CD14-positive monocyte (primary cell): ENCODE measurements at regions not wholly inside any gene's neighbourhood (a gene's known extent, or its start where the extent isn't known, plus 50 kb on each side); places are given as distances from the start of the nearest gene placed in this dataset.
A peak's percentile ranks its signal among the peaks of the same experiment; 100 is the strongest.

Source experiments
- DNase-seq, 3 donors: peaks; one replicate each; pipeline ENCODE4 v3.0.0-alpha.2; 2011 to 2022
- H2AFZ ChIP-seq: 2 replicates; pipeline ENCODE4 v1.6.0; 2012; ENCODE audit warnings: mild to moderate bottlenecking, low read depth, low read length, inconsistent platforms; ENCODE audit not compliant: insufficient read depth, poor library complexity, severe bottlenecking
- H3K27ac ChIP-seq, 2 donors: 1 replicate in 1 of 2; 2 replicates in 1 of 2; pipeline ENCODE4 v1.5.1; 2012 to 2013; ENCODE audit warnings: low read length in 2 of 2, control low read depth in 1 of 2, inconsistent platforms in 1 of 2, low read depth in 1 of 2, mild to moderate bottlenecking in 1 of 2
- H3K27me3 ChIP-seq, 2 donors: one replicate each; pipeline versions ENCODE4 v1.6.0 to v1.6.1; 2011 to 2013; ENCODE audit warnings: low read length in 2 of 2; ENCODE audit not compliant: control insufficient read depth in 2 of 2, insufficient read depth in 2 of 2
- H3K36me3 ChIP-seq, 2 donors: replicated peaks in 1 of 2; 1 replicate in 1 of 2; 2 replicates in 1 of 2; pipeline versions ENCODE4 v1.5.1 to v1.6.1; 2012 to 2013; ENCODE audit warnings: low read length in 2 of 2, control low read depth in 1 of 2, inconsistent platforms in 1 of 2, mild to moderate bottlenecking in 1 of 2; ENCODE audit not compliant: insufficient read depth in 2 of 2, control insufficient read depth in 1 of 2
- H3K4me1 ChIP-seq, 2 donors: 1 replicate in 1 of 2; 2 replicates in 1 of 2; pipeline versions ENCODE4 v1.5.1 to v1.6.1; 2012 to 2013; ENCODE audit warnings: low read length in 2 of 2, control low read depth in 1 of 2, inconsistent platforms in 1 of 2, mild to moderate bottlenecking in 1 of 2, moderate library complexity in 1 of 2; ENCODE audit not compliant: insufficient read depth in 2 of 2, control insufficient read depth in 1 of 2
- H3K4me2 ChIP-seq: replicated peaks from 2 replicates; pipeline ENCODE3; 2012; ENCODE audit warnings: low read length, moderate library complexity, mild to moderate bottlenecking; ENCODE audit not compliant: poor library complexity, severe bottlenecking; ENCODE audit errors: extremely low read depth
- H3K4me3 ChIP-seq, 3 experiments: fragments of 200-600 bp in 1 of 3; sonication (generic) in 1 of 3; replicated peaks in 1 of 3; 1 replicate in 2 of 3; 2 replicates in 1 of 3; pipeline ENCODE4 v1.5.1; 2011 to 2013; ENCODE audit warnings: low read length in 3 of 3, mild to moderate bottlenecking in 3 of 3, control low read depth in 2 of 3, low read depth in 2 of 3, inconsistent platforms in 1 of 3, moderate library complexity in 1 of 3
- H3K79me2 ChIP-seq: 2 replicates; pipeline ENCODE4 v1.6.0; 2012; ENCODE audit warnings: mild to moderate bottlenecking, control low read depth, inconsistent platforms, low read length, moderate library complexity; ENCODE audit not compliant: insufficient read depth
- H3K9ac ChIP-seq: 2 replicates; pipeline ENCODE4 v1.6.0; 2017; ENCODE audit warnings: low read length, mild to moderate bottlenecking; ENCODE audit not compliant: insufficient read depth, poor library complexity, severe bottlenecking
- H3K9me3 ChIP-seq, 2 donors: replicated peaks in 1 of 2; 1 replicate in 1 of 2; 2 replicates in 1 of 2; pipeline versions ENCODE4 v1.5.1 to v1.6.1; 2012 to 2013; ENCODE audit warnings: low read length in 2 of 2, control low read depth in 1 of 2; ENCODE audit not compliant: control insufficient read depth in 1 of 2, insufficient read depth in 1 of 2
- H4K20me1 ChIP-seq: 2 replicates; pipeline ENCODE4 v1.6.0; 2012; ENCODE audit warnings: mild to moderate bottlenecking, low read length, control low read depth, moderate library complexity; ENCODE audit not compliant: insufficient read depth
- H3K27ac Mint-ChIP-seq, 7 donors: one replicate each; pipeline ENCODE4 v1.8.0; 2020; ENCODE audit warnings: mild to moderate bottlenecking in 7 of 7, mixed read lengths in 7 of 7, moderate library complexity in 6 of 7, inconsistent platforms in 2 of 7
- H3K27me3 Mint-ChIP-seq, 3 donors: one replicate each; pipeline ENCODE4 v1.8.0; 2021 to 2022; ENCODE audit warnings: low read depth in 3 of 3, mild to moderate bottlenecking in 3 of 3, mixed read lengths in 3 of 3, moderate library complexity in 3 of 3, inconsistent platforms in 1 of 3
- H3K36me3 Mint-ChIP-seq, 2 donors: one replicate each; pipeline ENCODE4 v1.8.0; 2020; ENCODE audit warnings: mixed read lengths in 2 of 2, inconsistent platforms in 1 of 2, mild to moderate bottlenecking in 1 of 2
- H3K4me1 Mint-ChIP-seq: one replicate; pipeline ENCODE4 v1.8.0; 2020; ENCODE audit warnings: mild to moderate bottlenecking, mixed read lengths
- H3K4me3 Mint-ChIP-seq, 2 donors: one replicate each; pipeline ENCODE4 v1.8.0; 2020; ENCODE audit warnings: mild to moderate bottlenecking in 2 of 2, mixed read lengths in 2 of 2, moderate library complexity in 1 of 2
- H3K9me3 Mint-ChIP-seq, 7 donors: one replicate each; pipeline ENCODE4 v1.8.0; 2020 to 2022; ENCODE audit warnings: mixed read lengths in 7 of 7, mild to moderate bottlenecking in 6 of 7, moderate library complexity in 6 of 7, inconsistent platforms in 2 of 7
- CTCF ChIP-seq: fragments of 200-600 bp; IDR thresholded peaks from one replicate; pipeline ENCODE4 v1.8.0; 2022; ENCODE audit warnings: antibody characterized with exemption, mild to moderate bottlenecking
- WGBS: methylation state at CpG from one replicate; pipeline ENCODE4 v1.1.5; 2013; ENCODE audit warnings: missing lambda C conversion rate; ENCODE audit not compliant: insufficient coverage; 5-methylcytosine and 5-hydroxymethylcytosine counted together
- intact Hi-C, 2 donors: fragments of 100-400 bp; cut with micrococcal nuclease; formaldehyde crosslinking; loops; one replicate each; pipeline versions ENCODE4 v1.15.0 to v1.15.1; 2023

- H3K36me3 ChIP-seq: no peaks in the 10 kb centered on the region
- H3K9ac ChIP-seq: no peak overlapping the region
- intact Hi-C loops: no loop called here
- 85% methylated on average over 4 of the region's 14 CpGs for WGBS
- peaks cover 0 to 4% of the 10 kb centered on the region in 2 donors for H3K9me3 ChIP-seq
- H3K4me1 ChIP-seq: no peaks in the 10 kb centered on the region
- Mint-ChIP-seq H3K27ac (no peak overlapping the region), H3K9me3 (peaks cover 0 to 2% (median 0%) of the 10 kb centered on the region in 7 donors), H3K4me1 (no peaks in the 10 kb centered on the region), H3K27me3 (peaks cover 7 to 23% (median 16%) of the 10 kb centered on the region in 3 donors), H3K4me3 (peak overlapping the region in 1 of 2 donors; percentile 32), H3K36me3 (no peaks in the 10 kb centered on the region)
- no peak overlapping the region for H3K27ac ChIP-seq
- H3K4me2 ChIP-seq: no peak overlapping the region
- no peak overlapping the region for H2AFZ ChIP-seq
- H4K20me1 ChIP-seq: no peaks in the 10 kb centered on the region
- no peak for TF ChIP-seq CTCF
- H3K79me2 ChIP-seq: no peaks in the 10 kb centered on the region
- peaks cover 0 to 4% of the 10 kb centered on the region in 2 donors for H3K27me3 ChIP-seq
- no peak for DNase-seq
- H3K4me3 ChIP-seq: no peak overlapping the region
Measured at GRCh38 chr22:27041745-27042310, 384.4 kb downstream of the MIAT start.

GRCh38 chr22:27043262-27043661, 385.9 kb downstream of the MIAT start:
- intact Hi-C loops: no loop called here
- Histone ChIP-seq H2AFZ (no peak overlapping the region), H3K4me1 (no peaks in the 10 kb centered on the region), H3K4me2 (no peak overlapping the region), H3K27me3 (peaks cover 0 to 6% of the 10 kb centered on the region in 2 donors), H3K27ac (no peak overlapping the region), H3K9me3 (peaks cover 0 to 4% of the 10 kb centered on the region in 2 donors), H3K79me2 (no peaks in the 10 kb centered on the region), H3K4me3 (no peak overlapping the region), H3K36me3 (no peaks in the 10 kb centered on the region), H3K9ac (no peak overlapping the region), H4K20me1 (no peaks in the 10 kb centered on the region)
- Mint-ChIP-seq H3K36me3 (no peaks in the 10 kb centered on the region), H3K27ac (no peak overlapping the region), H3K4me3 (no peak overlapping the region), H3K9me3 (peaks cover 0 to 2% (median 0%) of the 10 kb centered on the region in 7 donors), H3K27me3 (peaks cover 7 to 23% (median 16%) of the 10 kb centered on the region in 3 donors), H3K4me1 (no peaks in the 10 kb centered on the region)
- WGBS: 100% methylated on average over 2 of the region's 5 CpGs
- no peak for DNase-seq
- TF ChIP-seq CTCF: no peak
